H9 (cell line): ENCODE measurements at regions not wholly inside any gene's neighbourhood (a gene's known extent, or its start where the extent isn't known, plus 50 kb on each side); places are given as distances from the start of the nearest gene placed in this dataset.

Experiments used
- DNase-seq: peaks from one replicate; pipeline ENCODE4 v3.0.0-alpha.2; 2017
- H2AFZ ChIP-seq: one replicate; pipeline ENCODE4 v1.6.1; 2013; ENCODE audit warnings: mild to moderate bottlenecking, low read length, control low read depth, moderate library complexity
- H2AK5ac ChIP-seq: 2 replicates; pipeline ENCODE4 v1.6.1; 2013; ENCODE audit warnings: low read length, control low read depth, mixed read lengths; ENCODE audit not compliant: insufficient read length
- H2BK120ac ChIP-seq: one replicate; pipeline ENCODE4 v1.6.1; 2013; ENCODE audit warnings: low read depth, mild to moderate bottlenecking, low read length, control low read depth, inconsistent platforms; ENCODE audit not compliant: poor library complexity, severe bottlenecking
- H2BK12ac ChIP-seq: 2 replicates; pipeline ENCODE4 v1.6.1; 2013; ENCODE audit warnings: low read length, control low read depth, mixed read lengths, low read depth; ENCODE audit not compliant: insufficient read length
- H2BK15ac ChIP-seq: 2 replicates; pipeline ENCODE4 v1.6.1; 2013; ENCODE audit warnings: low read depth, low read length, control low read depth
- H2BK20ac ChIP-seq: one replicate; pipeline ENCODE4 v1.6.1; 2013; ENCODE audit warnings: low read depth, mild to moderate bottlenecking, low read length, control low read depth, inconsistent platforms; ENCODE audit not compliant: poor library complexity, severe bottlenecking
- H2BK5ac ChIP-seq: 2 replicates; pipeline ENCODE4 v1.6.1; 2013; ENCODE audit warnings: low read length, control low read depth, mixed read lengths; ENCODE audit not compliant: insufficient read length
- H3K14ac ChIP-seq: 2 replicates; pipeline ENCODE4 v1.6.1; 2013; ENCODE audit warnings: low read length, control low read depth; ENCODE audit not compliant: insufficient read depth
- H3K18ac ChIP-seq: 2 replicates; pipeline ENCODE4 v1.6.1; 2013; ENCODE audit warnings: low read depth, mild to moderate bottlenecking, mixed read lengths, low read length, control low read depth; ENCODE audit not compliant: insufficient read length
- H3K23ac ChIP-seq: 2 replicates; pipeline ENCODE4 v1.6.1; 2013; ENCODE audit warnings: low read length, control low read depth, mixed read lengths, low read depth; ENCODE audit not compliant: insufficient read length
- H3K23me2 ChIP-seq: 2 replicates; pipeline ENCODE4 v1.6.1; 2013; ENCODE audit warnings: low read depth, mild to moderate bottlenecking, mixed read lengths, low read length, control low read depth; ENCODE audit not compliant: insufficient read length, poor library complexity, severe bottlenecking
- H3K27ac ChIP-seq: 2 replicates; pipeline ENCODE4 v1.5.1; 2013; ENCODE audit warnings: low read length, control low read depth, mixed read lengths, low read depth; ENCODE audit not compliant: insufficient read length
- H3K27me3 ChIP-seq: 2 replicates; pipeline ENCODE4 v1.6.1; 2013; ENCODE audit warnings: low read length, control low read depth, inconsistent platforms; ENCODE audit not compliant: insufficient read depth
- H3K4ac ChIP-seq: 2 replicates; pipeline ENCODE4 v1.6.1; 2013; ENCODE audit warnings: low read depth, mild to moderate bottlenecking, control low read depth, inconsistent platforms, low read length, moderate library complexity
- H3K4me1 ChIP-seq: 2 replicates; pipeline ENCODE4 v1.6.1; 2013; ENCODE audit warnings: low read length, control low read depth, inconsistent platforms; ENCODE audit not compliant: insufficient read depth
- H3K4me2 ChIP-seq: 2 replicates; pipeline ENCODE4 v1.6.1; 2013; ENCODE audit warnings: low read length, control low read depth, mixed read lengths; ENCODE audit not compliant: insufficient read length, insufficient read depth
- H3K56ac ChIP-seq: 2 replicates; pipeline ENCODE4 v1.6.1; 2013; ENCODE audit warnings: low read depth, mild to moderate bottlenecking, mixed read lengths, low read length, control low read depth; ENCODE audit not compliant: insufficient read length
- H3K79me1 ChIP-seq: 2 replicates; pipeline ENCODE4 v1.6.1; 2013; ENCODE audit warnings: low read depth, mild to moderate bottlenecking, moderate library complexity, low read length, control low read depth, inconsistent platforms; ENCODE audit not compliant: insufficient read depth, poor library complexity, severe bottlenecking
- H3K79me2 ChIP-seq: 2 replicates; pipeline ENCODE4 v1.6.1; 2013; ENCODE audit warnings: low read length, control low read depth, inconsistent platforms; ENCODE audit not compliant: insufficient read depth
- H3K9ac ChIP-seq: 2 replicates; pipeline ENCODE4 v1.6.1; 2013; ENCODE audit warnings: low read length, control low read depth, mixed read lengths; ENCODE audit not compliant: insufficient read length; ENCODE audit errors: extremely low read depth
- H3K9me3 ChIP-seq: one replicate; pipeline ENCODE4 v1.6.1; 2013; ENCODE audit warnings: low read depth, low read length, inconsistent platforms; ENCODE audit not compliant: control insufficient read depth
- H3T11ph ChIP-seq: one replicate; pipeline ENCODE4 v1.6.1; 2013; ENCODE audit warnings: mild to moderate bottlenecking, low read length, control low read depth, inconsistent platforms
- H4K20me1 ChIP-seq: one replicate; pipeline ENCODE4 v1.6.1; 2013; ENCODE audit not compliant: control insufficient read depth, insufficient read length, insufficient read depth
- H4K5ac ChIP-seq: 2 replicates; pipeline ENCODE4 v1.6.1; 2013; ENCODE audit warnings: low read depth, mild to moderate bottlenecking, mixed read lengths, low read length, control low read depth; ENCODE audit not compliant: insufficient read length
- H4K8ac ChIP-seq: replicated peaks from 2 replicates; pipeline ENCODE4 v1.6.1; 2013; ENCODE audit warnings: low read length, control low read depth, mixed read lengths, low read depth; ENCODE audit not compliant: insufficient read length
- H4K91ac ChIP-seq: 2 replicates; pipeline ENCODE4 v1.6.1; 2013; ENCODE audit warnings: low read depth, mild to moderate bottlenecking, moderate library complexity, mixed read lengths, low read length, control low read depth; ENCODE audit not compliant: insufficient read length
- H3K27ac Mint-ChIP-seq, 3 experiments: 2 replicates in 2 of 3; 3 replicates in 1 of 3; pipeline ENCODE4 v1.8.0; 2020 to 2021; ENCODE audit warnings: mixed read lengths in 3 of 3, mild to moderate bottlenecking in 1 of 3, moderate library complexity in 1 of 3
- H3K27me3 Mint-ChIP-seq: 2 replicates; pipeline ENCODE4 v1.8.0; 2021; ENCODE audit warnings: low read depth, mild to moderate bottlenecking, moderate library complexity, mixed read lengths
- H3K36me3 Mint-ChIP-seq, 3 experiments: 2 replicates in 2 of 3; 3 replicates in 1 of 3; pipeline ENCODE4 v1.8.0; 2020 to 2021; ENCODE audit warnings: low read depth in 3 of 3, mixed read lengths in 3 of 3; ENCODE audit not compliant: insufficient read depth in 1 of 3
- H3K4me1 Mint-ChIP-seq, 2 experiments: 2 replicates each; pipeline ENCODE4 v1.8.0; 2020; ENCODE audit warnings: mixed read lengths in 2 of 2
- H3K4me3 Mint-ChIP-seq, 2 experiments: 2 replicates in 1 of 2; 3 replicates in 1 of 2; pipeline ENCODE4 v1.8.0; 2020 to 2021; ENCODE audit warnings: mild to moderate bottlenecking in 2 of 2, mixed read lengths in 2 of 2, moderate library complexity in 1 of 2
- H3K9me3 Mint-ChIP-seq, 2 experiments: 2 replicates in 1 of 2; 3 replicates in 1 of 2; pipeline ENCODE4 v1.8.0; 2020; ENCODE audit warnings: mild to moderate bottlenecking in 2 of 2, mixed read lengths in 2 of 2, moderate library complexity in 1 of 2
- WGBS: extraction: QIAGEN DNeasy Blood & Tissue Kit; methylation state at CpG from one replicate; pipeline ENCODE4 v1.1.7; 2013; ENCODE audit warnings: missing lambda C conversion rate, low lambda C conversion rate, mixed read lengths; ENCODE audit not compliant: insufficient read length; ENCODE audit errors: extremely low coverage; 5-methylcytosine and 5-hydroxymethylcytosine counted together
- TF ChIP-seq, protein P1 (sequence below): fragments of 200-600 bp; sonication (generic); conservative IDR thresholded peaks from 3 replicates; pipeline ENCODE4 v1.8.0; 2021; ENCODE audit warnings: antibody characterized with exemption, mild to moderate bottlenecking

DNA sequence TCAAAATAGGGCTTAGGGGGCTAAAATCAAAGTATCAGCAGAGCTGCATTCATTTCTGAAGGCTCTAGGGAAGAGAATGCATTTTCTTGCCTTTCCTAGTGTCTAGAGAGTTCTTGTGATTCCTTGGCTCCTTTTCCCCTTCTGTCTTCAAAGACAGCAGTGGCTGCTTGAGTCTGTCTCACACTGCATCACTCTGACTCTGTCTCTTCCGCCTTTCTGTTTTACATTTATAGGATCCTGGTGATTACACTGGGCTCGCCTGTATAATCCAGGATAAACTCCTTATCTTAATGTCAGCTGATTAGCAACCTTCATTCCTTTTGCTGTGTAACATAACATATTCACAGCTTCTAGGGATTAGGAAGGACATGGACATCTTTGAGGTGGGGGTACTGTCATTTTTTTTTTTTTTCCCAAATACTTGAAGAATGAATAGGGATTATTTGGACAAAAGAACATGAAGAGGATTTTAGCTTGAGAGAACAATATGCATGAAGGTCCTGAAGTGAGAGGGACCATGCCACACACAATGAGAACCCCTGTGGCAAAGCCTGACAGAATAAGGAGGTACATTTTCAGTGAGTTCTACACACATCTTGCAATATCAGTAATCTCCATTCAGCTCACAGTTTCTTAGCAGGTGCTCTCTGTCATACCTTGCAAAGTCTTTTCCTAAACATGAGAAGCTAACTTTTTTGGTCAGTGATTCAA lies 267.6 kb downstream of the FAM170A start:
- no peaks in the 10 kb centered on the region for H3K9me3 Mint-ChIP-seq
- no peaks in the 10 kb centered on the region for H3K27me3 ChIP-seq
- H3K18ac ChIP-seq: no peak overlapping the region
- H2BK20ac ChIP-seq: no peak overlapping the region
- no peak overlapping the region for H3K14ac ChIP-seq
- TF ChIP-seq, protein P1, sequence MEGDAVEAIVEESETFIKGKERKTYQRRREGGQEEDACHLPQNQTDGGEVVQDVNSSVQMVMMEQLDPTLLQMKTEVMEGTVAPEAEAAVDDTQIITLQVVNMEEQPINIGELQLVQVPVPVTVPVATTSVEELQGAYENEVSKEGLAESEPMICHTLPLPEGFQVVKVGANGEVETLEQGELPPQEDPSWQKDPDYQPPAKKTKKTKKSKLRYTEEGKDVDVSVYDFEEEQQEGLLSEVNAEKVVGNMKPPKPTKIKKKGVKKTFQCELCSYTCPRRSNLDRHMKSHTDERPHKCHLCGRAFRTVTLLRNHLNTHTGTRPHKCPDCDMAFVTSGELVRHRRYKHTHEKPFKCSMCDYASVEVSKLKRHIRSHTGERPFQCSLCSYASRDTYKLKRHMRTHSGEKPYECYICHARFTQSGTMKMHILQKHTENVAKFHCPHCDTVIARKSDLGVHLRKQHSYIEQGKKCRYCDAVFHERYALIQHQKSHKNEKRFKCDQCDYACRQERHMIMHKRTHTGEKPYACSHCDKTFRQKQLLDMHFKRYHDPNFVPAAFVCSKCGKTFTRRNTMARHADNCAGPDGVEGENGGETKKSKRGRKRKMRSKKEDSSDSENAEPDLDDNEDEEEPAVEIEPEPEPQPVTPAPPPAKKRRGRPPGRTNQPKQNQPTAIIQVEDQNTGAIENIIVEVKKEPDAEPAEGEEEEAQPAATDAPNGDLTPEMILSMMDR: no peak
- H3K27ac ChIP-seq: no peak overlapping the region
- no peaks in the 10 kb centered on the region for H3K79me2 ChIP-seq
- no peaks in the 10 kb centered on the region for H3K79me1 ChIP-seq
- H2AFZ ChIP-seq: no peak overlapping the region
- H3K4ac ChIP-seq: no peak overlapping the region
- H3K36me3 Mint-ChIP-seq: no peaks in the 10 kb centered on the region
- no peak overlapping the region for H4K91ac ChIP-seq
- H4K5ac ChIP-seq: no peak overlapping the region
- H3K4me2 ChIP-seq: no peak overlapping the region
- no peak overlapping the region for H2BK12ac ChIP-seq
- H2BK120ac ChIP-seq: no peak overlapping the region
- no peak overlapping the region for H3K4me3 Mint-ChIP-seq
- no peaks in the 10 kb centered on the region for H3K9me3 ChIP-seq
- H3K27ac Mint-ChIP-seq: no peak overlapping the region
- no peak overlapping the region for H3K9ac ChIP-seq
- no peak overlapping the region for H3T11ph ChIP-seq
- H4K20me1 ChIP-seq: no peaks in the 10 kb centered on the region
- H4K8ac ChIP-seq: no peak overlapping the region
- no peaks in the 10 kb centered on the region for H3K4me1 ChIP-seq
- H3K56ac ChIP-seq: no peak overlapping the region
- H3K27me3 Mint-ChIP-seq: no peaks in the 10 kb centered on the region
- no peak overlapping the region for H2AK5ac ChIP-seq
- no peak overlapping the region for H2BK15ac ChIP-seq
- DNase-seq: no peak
- H2BK5ac ChIP-seq: no peak overlapping the region
- no peak overlapping the region for H3K23ac ChIP-seq
- no peaks in the 10 kb centered on the region for H3K4me1 Mint-ChIP-seq
- WGBS: no CpG with 5 or more reads among the region's 2 CpGs
- no peaks in the 10 kb centered on the region for H3K23me2 ChIP-seq
